ENCODE measurements at regions not wholly inside any gene's neighbourhood (a gene's known extent, or its start where the extent isn't known, plus 50 kb on each side); places are given as distances from the start of the nearest gene placed in this dataset.
"Not testable (repeated sequence)": the region's sequence is repeated elsewhere in the genome, so short reads cannot be mapped to it uniquely, and the experiment has no call there.

DNA sequence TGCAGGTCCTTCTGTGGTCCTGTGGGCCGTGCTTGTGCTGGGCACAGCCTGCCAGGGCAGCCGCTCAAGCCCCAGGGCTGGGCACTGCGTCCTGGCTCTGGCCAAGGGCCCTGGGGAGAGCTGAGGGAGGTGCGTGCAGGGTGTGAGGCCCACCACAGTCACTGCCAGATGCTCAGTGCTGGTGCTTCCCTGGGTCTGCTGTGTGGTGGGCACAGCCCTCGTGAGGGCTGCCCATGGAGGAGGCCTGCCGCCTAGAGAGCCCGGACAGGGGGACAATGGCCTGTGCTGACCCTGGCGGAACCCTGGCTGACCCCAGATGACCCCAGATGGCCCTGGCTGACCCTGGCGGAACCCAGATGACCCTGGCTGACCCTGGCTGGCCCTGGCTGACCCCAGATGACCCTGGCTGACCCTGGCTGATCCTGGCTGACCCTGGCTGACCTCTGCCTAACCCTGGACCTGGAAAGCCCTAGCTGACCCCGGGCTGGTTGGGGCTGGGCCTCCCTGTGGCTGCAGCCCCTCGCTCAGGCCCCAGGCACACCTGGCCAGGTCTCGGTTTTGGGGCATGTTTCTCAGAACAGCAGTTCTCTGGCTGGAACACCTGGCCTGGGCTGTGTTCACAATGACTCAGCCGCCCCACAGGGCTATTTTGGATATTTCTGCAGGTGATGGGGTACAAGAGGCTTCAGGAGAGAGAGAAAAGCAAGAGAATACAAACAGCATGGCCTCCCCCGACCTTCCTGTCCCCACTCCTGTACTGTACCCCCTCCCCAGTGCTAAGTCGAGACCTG is 55.4 kb downstream of the TMEM121 start:
- no peak for DNase-seq (ENCODE audit: low spot score)

DNA sequence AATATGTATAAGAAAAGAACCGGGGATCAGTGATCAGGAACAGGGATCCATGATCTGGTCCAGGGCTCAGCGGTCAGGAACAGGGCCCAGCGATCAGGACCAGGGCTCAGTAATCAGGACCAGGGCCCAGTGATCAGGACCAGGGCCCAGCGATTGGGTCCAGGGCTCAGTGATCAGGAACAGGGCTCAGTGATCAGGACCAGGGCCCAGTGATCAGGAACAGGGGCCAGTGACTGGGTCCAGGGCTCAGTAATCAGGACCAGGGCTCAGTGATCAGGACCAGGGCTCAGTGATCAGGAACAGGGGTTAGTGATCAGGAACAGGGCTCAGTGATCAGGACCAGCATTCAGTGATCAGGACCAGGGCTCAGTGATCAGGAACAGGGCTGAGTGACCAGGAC is 56.3 kb downstream of the TMEM121 start:
- no peak for DNase-seq (ENCODE audit: low spot score)

DNA sequence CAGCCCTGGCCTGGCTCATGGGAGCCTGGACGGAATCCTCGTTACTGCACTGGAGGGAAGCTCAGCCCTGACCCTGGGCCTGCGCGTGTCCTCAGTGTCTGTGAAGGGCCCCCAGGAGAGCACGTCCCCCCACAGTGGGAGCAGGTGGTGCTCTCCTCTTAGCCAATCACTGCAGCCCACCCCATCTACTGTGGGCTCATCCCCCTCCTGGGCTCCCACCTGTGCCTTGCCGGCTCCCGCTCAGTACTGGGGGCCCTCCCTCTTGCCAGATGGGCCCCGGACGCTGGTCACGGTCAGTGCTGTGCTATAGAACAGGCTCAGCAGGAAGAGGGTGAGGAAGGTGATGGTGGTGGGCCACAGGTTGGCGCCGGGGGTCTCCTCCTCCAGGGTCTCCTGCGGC is 57.5 kb downstream of the TMEM121 start:
- not testable (repeated sequence) for DNase-seq (ENCODE audit: low spot score)

DNA sequence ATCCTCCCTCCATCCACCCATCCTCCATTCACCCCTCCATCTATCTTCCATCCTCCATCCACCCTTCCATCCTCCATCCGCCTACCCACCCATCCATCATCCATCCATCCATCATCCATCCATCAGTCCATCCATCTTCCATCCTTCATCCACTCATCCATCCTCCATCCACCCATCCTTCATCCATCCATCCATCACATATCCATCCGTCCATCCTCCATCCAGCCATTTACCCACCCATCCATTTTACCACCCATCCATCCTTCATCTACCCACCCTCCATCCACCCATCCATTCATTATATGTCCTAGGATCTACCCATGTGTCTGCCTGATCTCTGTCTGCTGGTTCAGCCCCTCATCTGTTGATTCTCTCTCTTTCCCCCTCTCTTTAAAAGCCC is 58.9 kb downstream of the TMEM121 start:
- not testable (repeated sequence) for DNase-seq (ENCODE audit: low spot score)

DNA sequence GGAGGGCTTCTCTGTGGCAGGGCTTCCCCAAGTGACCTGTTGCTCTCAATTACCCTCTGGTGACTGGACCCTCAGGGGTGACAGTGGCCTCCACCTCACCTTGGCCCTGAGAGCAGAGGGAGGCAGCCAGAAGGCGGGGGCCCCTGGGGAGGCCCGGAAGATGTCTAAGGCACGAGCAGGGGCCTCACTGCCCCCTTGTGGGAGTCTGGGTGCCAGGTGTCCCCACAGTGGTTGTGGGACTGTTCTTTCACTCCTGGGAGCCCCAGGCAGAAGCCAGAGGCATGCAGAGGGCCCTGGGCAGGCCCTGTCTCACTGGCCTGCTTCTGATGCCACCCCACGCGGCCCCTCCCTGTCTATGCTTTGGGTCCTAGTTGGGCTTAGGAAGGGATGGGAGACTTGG is 59.3 kb downstream of the TMEM121 start:
- DNase-seq (ENCODE audit: low spot score), result not testable (repeated sequence)

DNA sequence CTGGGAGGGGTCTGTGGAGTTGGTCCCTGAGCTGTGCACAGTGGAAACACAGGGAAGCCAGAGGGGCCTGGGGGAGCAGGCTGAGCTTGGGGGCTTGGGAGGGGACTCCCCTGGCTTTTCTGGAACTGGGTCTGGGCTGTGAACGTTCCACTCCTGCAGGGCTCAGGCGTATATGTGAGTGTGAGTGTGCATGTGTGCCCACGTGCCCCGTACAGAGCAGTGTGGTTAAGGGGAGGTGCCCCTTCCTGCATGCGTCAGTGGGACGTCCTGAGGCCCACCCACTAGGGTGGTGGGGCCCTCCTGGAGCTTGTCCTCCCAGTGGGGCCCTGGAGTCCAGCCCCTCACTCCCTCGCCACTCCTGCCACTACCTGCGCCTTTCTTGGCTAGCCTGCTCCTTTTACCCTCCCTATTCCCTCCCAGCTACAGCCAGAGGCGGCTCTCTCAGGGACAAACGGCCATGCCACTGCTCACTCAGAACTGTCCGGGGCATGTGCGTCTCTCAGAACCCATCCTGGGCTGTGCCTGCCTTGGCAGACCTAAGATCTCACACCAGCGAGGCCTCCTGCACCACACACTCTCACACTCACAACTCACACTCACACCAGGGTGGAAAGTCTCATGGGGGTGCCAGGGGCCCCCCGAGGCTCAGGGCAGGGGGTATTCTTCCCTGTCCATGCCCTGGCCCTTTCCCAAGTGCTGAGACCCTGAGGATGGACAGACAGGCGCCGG is 59.9 kb downstream of the TMEM121 start:
- DNase-seq (ENCODE audit: low spot score), result not testable (repeated sequence)

DNA sequence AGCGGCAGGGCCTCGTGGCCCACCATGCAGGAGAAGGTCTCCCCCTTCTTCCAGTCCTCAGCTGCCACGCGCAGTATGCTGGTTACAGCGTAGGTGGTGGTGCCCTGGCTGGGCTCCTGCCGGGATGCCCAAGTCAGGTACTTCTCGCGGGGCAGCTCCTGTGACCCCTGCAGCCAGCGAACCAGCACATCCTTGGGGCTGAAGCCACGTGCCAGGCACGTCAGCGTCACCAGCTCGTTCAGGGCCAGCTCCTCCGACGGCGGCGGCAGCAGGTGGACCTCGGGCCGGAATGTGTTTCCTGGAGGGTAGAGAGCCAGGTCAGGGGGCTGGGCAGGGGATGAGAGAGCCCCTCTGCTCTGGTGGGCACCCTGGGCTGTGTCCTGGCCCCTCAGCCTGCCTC is 60.7 kb downstream of the TMEM121 start:
- not testable (repeated sequence) for DNase-seq (ENCODE audit: low spot score)

GRCh38 chr14:105587482-105588235 is 61.3 kb downstream of the TMEM121 start:
- DNase-seq (ENCODE audit: low spot score), result not testable (repeated sequence)

DNA sequence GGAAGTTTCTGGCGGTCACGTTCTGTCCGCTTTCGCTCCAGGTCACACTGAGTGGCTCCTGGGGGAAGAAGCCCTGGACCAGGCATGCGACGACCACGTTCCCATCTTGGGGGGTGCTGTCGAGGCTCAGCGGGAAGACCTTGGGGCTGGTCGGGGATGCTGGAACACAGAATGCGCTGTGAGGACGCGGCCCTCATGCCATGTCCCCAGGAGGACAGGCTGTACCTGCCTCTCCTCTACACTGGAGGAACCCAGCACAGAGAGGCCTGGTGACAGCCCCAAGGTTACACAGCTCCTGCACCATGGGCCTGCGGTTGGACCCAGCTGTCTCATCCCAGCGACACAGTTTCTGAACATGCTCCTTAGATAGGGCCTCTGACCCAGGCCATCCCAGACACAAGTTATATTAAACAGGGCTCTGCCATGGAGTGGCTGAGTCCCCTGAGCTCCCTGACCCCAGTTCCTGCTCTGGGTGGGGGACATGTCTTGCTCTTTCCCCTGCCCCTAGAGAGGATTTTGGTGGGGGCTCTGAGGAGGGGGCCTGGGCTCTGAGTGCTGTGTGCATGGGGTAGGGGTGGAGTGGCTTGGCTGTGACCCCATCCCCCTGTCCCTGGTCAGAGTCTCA is 62.0 kb downstream of the TMEM121 start:
- DNase-seq (ENCODE audit: low spot score), result no peak

DNA sequence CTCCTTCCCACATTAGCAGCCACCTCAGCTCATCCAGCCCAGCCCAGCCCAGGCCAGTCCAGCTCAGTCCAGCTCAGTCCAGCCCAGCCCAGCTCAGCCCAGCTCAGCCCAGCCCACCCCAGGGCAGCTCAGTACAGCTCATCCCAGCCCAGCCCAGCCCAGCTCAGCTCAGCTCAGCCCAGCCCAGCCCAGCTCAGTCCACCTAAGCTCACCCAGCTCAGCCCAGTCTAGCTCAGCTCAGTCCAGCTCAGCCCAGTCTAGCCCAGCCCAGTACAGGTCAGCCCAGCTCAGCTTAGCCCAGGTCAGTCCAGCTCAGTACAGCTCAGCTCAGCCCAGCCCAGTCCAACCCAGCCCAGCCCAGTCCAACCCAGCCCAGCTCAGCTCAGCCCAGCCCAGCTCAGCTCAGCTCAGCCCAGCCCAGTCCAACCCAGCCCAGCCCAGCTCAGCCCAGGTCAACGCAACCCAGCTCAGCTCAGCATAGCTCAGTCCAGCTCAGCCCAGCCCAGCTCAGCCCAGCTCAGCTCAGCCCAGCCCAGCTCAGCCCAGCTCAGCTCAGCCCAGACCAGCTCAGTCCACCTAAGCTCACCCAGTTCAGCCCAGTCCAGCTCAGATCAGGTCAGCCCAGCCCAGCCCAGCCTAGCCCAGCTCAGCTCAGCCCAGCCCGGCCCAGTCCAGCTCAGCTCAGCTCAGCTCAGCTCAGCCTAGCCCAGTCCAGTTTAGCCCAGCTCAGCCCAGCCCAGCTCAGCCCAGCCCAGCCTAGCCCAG is 63.0 kb downstream of the TMEM121 start:
- DNase-seq (ENCODE audit: low spot score), result no peak

- not testable (repeated sequence) for DNase-seq (ENCODE audit: low spot score)
These were observed 63.5 kb downstream of the TMEM121 start for GRCh38 chr14:105589926-105590185.

DNA sequence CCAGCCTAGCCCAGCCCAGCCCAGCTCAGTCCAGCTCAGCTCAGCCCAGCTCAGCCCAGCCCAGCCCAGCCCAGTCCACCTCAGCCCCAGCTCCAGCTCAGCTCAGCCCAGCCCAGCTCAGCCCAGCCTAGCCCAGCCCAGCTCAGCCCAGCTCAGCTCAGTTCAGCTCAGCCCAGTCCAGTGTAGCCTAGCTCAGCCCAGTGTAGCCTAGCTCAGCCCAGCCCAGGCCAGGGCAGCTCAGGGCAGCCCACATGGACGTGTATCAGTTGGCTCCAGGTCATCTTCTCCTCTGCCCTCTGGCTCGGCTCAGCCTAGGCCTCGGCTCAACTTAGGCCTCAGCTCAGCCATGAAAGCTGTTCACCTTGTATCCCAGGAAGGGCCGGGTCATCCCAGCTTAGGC is 64.7 kb downstream of the TMEM121 start:
- no peak for DNase-seq (ENCODE audit: low spot score)

- DNase-seq (ENCODE audit: low spot score), result not testable (repeated sequence)
These were observed 65.5 kb downstream of the TMEM121 start for GRCh38 chr14:105591792-105592341.

- DNase-seq (ENCODE audit: low spot score), result not testable (repeated sequence)
These were observed 66.3 kb downstream of the TMEM121 start for GRCh38 chr14:105592646-105593045.

- DNase-seq (ENCODE audit: low spot score), result not testable (repeated sequence)
These were observed 69.0 kb downstream of the TMEM121 start for GRCh38 chr14:105595346-105595745.

DNA sequence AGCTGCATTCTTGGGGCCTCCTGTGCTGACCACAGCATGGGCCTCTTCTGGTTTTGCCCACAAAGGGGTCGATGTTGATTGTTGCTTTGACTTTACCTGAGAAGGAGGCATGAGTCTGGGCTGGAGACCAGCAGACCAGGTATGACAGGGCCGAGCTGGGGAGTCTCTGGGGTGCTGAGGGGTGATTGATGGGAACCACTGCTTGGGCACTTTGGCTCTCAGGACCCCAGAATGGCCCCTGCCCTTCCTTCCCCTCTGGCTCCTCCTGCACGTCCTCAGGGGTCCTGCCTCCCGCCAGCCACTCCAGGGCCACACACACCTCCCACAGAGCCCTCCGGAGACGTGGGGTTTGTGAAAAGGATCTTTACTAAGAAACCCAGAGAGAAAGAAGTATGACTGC is 70.0 kb downstream of the TMEM121 start:
- not testable (repeated sequence) for DNase-seq (ENCODE audit: low spot score)

DNA sequence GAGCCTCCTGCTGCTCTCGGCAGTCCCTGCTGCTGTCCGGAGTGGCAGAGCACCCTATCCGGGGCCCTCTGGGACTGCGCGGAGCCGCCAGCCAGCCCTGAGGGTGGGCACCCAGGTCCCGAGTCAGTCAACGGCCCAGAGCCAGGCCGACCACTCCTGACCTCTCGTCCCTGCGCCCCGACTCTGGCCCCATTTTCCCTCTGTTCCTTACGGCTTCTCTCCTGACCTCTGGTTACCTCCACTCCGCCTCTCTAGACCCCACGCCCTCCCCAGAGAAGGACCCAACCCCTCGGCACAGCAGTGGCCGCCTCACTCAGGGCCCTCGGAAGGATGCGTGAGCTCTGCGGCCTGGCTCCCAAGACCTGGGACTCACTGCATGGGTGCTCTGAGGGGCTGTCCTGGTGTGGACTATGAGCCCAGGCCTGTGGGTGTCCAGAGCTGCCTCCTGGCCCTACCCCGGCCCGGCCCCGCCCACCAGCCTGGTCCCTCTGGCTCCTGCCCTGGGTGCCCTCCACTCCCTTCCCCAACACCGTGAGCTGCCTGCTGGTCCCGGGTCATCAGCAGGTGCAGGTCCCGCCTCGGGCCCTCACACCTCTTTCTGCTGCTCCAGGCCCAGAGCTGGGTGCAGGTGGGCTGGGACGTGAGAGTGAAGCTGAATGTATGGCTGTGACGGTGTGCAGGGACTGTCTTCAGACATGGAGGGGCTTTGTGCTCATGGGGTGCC is 71.8 kb downstream of the TMEM121 start:
- not testable (repeated sequence) for DNase-seq (ENCODE audit: low spot score)

GRCh38 chr14:105598925-105599586 is 72.7 kb downstream of the TMEM121 start:
- not testable (repeated sequence) for DNase-seq (ENCODE audit: low spot score)

DNA sequence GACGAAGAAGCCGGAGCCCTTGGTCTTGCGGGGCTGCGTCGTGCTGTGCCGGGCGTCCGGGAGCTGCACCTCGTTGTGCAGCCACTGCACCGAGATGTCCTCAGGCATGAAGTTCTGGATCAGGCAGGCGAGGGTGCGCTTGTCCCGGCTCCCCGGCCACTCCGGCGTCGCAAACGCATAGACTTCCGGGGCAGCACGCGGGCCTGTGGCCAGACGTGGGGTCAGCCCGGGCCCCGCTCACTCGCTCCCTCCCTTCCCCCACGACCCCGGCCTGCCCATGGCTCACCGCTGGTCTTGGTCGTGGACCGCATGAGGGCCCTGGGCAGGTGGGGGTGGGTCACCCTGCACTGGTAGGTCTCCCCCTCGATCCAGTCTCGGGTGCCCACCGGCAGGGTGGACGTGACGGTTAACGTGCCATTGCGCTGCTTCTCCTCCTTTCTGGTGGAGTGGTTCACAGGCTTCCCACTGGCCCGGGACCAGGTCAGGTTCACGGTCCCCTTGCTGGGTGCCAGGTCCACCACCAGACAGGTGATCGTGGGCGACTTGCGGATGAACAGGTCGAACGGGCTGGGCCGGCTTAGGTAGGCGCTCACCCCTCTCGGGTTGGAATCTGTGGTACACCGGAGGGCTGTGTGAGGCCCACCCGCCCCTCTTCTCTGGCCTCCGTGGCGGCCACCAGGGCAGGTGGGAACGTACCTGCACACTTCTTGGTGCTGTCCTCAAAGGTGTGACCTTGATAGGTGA is 74.0 kb downstream of the TMEM121 start:
- DNase-seq (ENCODE audit: low spot score), result not testable (repeated sequence)

All from AG20443 (cell line).